Adrenal gland (tissue), 5 donors: ENCODE measurements at regions not wholly inside any gene's neighbourhood (a gene's known extent, or its start where the extent isn't known, plus 50 kb on each side); places are given as distances from the start of the nearest gene placed in this dataset.

Source experiments
- POLR2A ChIP-seq, 2 donors: fragments of 450-650 bp; IDR thresholded peaks; one replicate each; pipeline ENCODE4 v1.6.1; 2017; ENCODE audit warnings: antibody characterized with exemption in 2 of 2, mild to moderate bottlenecking in 2 of 2, moderate library complexity in 1 of 2
- TF ChIP-seq, protein P1 (sequence below), 6 experiments: fragments of 450-650 bp in 4 of 6; fragments of 200-600 bp in 2 of 6; sonication (generic) in 1 of 6; IDR thresholded peaks; 1 replicate in 5 of 6; 2 replicates in 1 of 6; pipeline versions ENCODE4 v1.5.1 to v1.8.0; 2016 to 2021; ENCODE audit warnings: antibody characterized with exemption in 6 of 6, mild to moderate bottlenecking in 2 of 6, moderate library complexity in 1 of 6
- donor health status: DM: no; HTN: no; CAD: no.

DNA sequence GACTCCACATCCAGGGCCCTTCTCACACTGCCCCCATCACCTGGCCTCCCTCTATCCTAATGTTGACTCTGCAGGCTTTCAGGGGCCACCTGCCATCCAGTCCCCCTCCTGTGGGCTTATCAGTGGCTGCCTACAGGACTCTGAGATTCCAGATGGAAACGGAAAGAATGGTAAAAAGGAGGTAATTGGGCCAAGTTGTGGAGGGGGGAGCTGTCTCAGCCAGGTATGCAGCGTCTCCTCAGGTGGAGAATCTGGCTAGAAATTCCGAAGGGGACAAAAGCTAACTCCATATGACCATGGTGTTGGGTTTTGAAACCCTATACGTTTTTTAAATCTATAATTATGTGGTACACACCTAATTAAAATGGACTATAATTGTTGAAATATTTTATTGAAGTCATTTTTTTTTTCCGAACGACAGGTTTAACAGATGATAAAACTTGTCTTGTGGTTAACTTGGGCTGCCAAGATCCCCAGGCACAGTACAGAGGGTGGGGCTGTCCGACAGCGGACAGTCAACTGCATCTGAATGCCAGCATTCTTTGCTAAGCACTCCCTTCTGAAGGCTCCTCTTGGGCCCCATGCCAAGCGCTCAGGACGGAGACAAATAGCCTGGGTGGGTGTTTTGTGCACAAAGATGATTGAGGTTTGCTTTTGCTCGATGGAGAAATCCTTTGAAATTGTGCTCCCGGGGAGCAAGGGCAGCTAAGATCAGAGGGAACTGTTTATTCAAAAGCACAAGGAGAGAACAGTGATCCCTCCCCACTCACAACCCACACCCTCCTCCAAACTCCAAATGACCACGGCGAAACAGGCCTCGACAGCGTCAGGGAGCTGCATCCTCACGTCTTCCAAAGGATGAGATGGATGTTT is 365.6 kb downstream of the BCL11B start:
- TF ChIP-seq, protein P1, sequence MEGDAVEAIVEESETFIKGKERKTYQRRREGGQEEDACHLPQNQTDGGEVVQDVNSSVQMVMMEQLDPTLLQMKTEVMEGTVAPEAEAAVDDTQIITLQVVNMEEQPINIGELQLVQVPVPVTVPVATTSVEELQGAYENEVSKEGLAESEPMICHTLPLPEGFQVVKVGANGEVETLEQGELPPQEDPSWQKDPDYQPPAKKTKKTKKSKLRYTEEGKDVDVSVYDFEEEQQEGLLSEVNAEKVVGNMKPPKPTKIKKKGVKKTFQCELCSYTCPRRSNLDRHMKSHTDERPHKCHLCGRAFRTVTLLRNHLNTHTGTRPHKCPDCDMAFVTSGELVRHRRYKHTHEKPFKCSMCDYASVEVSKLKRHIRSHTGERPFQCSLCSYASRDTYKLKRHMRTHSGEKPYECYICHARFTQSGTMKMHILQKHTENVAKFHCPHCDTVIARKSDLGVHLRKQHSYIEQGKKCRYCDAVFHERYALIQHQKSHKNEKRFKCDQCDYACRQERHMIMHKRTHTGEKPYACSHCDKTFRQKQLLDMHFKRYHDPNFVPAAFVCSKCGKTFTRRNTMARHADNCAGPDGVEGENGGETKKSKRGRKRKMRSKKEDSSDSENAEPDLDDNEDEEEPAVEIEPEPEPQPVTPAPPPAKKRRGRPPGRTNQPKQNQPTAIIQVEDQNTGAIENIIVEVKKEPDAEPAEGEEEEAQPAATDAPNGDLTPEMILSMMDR (IDR thresholded peaks at IDR 0.05): no peak
- no peak for TF ChIP-seq POLR2A (IDR thresholded peaks at IDR 0.05)
